ENCODE measurements at regions not wholly inside any gene's neighbourhood (a gene's known extent, or its start where the extent isn't known, plus 50 kb on each side); places are given as distances from the start of the nearest gene placed in this dataset.

DNA sequence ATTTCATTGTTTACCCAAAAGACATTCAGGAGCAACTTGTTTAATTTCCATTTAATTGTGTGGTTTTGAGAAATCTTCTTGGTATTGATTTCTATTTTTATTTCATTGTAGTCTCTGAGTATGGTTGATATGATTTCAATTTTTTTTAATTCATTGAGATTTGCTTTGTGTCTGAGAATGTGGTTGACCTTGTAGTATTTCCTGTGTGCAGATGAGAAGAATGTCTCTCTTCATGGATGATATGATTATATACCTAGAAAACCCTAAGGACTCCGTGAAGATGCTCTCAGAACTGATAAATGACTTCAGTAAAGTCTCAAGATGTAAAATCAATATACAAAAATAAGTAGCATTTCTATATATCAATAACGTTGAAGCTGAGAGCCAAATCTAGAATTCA is 202.4 kb upstream of the CDH9 start:
- H3K9ac ChIP-seq (ENCODE audit: low read depth, low read length) = no peak overlapping the region
- no peak overlapping the region for H3K27ac ChIP-seq (ENCODE audit: low read length)
- H3K9me3 ChIP-seq (ENCODE audit: insufficient read depth, low read length, severe bottlenecking) = no peaks in the 10 kb centered on the region
- H3K4me1 ChIP-seq (ENCODE audit: insufficient read depth, low read length) = no peaks in the 10 kb centered on the region
- H4K20me1 ChIP-seq (ENCODE audit: insufficient read depth, low read length) = no peaks in the 10 kb centered on the region
- H3K36me3 ChIP-seq (ENCODE audit: insufficient read depth, low read length) = no peaks in the 10 kb centered on the region
- no peak for TF ChIP-seq EZH2 (IDR thresholded peaks at IDR 0.05; ENCODE audit: borderline replicate concordance, low read depth, low read length, severe bottlenecking)
- TF ChIP-seq, protein P1, sequence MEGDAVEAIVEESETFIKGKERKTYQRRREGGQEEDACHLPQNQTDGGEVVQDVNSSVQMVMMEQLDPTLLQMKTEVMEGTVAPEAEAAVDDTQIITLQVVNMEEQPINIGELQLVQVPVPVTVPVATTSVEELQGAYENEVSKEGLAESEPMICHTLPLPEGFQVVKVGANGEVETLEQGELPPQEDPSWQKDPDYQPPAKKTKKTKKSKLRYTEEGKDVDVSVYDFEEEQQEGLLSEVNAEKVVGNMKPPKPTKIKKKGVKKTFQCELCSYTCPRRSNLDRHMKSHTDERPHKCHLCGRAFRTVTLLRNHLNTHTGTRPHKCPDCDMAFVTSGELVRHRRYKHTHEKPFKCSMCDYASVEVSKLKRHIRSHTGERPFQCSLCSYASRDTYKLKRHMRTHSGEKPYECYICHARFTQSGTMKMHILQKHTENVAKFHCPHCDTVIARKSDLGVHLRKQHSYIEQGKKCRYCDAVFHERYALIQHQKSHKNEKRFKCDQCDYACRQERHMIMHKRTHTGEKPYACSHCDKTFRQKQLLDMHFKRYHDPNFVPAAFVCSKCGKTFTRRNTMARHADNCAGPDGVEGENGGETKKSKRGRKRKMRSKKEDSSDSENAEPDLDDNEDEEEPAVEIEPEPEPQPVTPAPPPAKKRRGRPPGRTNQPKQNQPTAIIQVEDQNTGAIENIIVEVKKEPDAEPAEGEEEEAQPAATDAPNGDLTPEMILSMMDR (IDR thresholded peaks at IDR 0.05; ENCODE audit: borderline replicate concordance, extremely low read depth, low read length, poor library complexity, severe bottlenecking) = no peak
- DNase-seq (no peak), ATAC-seq (ENCODE audit: insufficient read depth, low read depth) (no peak)
- H3K27me3 ChIP-seq (ENCODE audit: insufficient read depth, low read length, poor library complexity) = no peaks in the 10 kb centered on the region
- no peak overlapping the region for H3K4me2 ChIP-seq (ENCODE audit: insufficient read depth, low read length)
- no peaks in the 10 kb centered on the region for H3K79me2 ChIP-seq (ENCODE audit: insufficient read depth, low read length)
- no peak overlapping the region for H3K4me3 ChIP-seq (ENCODE audit: low read depth in 1 of 2, low read length in 2 of 2)
- H2AFZ ChIP-seq (ENCODE audit: low read depth, low read length) = no peak overlapping the region

DNA sequence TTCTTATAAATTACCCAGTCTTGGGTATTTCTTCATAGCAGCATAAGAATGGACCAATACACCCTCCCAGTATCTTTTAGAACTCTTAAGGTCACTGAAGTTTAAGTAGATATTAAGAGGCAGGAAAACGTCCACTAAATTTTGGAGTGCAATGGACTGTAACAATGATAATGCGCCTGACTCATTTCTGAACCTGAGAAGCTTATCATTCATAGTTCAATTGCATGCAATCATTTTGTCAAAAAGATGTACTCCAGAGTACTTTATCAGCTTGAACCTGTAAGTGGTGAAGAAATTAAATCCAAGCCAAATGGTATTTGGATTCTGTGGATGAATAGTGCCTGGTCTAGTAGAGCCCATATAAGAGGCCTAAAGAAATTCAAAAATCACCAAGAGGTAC is 196.5 kb upstream of the CDH9 start:
- no peak overlapping the region for H3K9ac ChIP-seq (ENCODE audit: low read depth, low read length)
- TF ChIP-seq, protein P1 (IDR thresholded peaks at IDR 0.05; ENCODE audit: borderline replicate concordance, extremely low read depth, low read length, poor library complexity, severe bottlenecking) = no peak
- no peak for TF ChIP-seq EZH2 (IDR thresholded peaks at IDR 0.05; ENCODE audit: borderline replicate concordance, low read depth, low read length, severe bottlenecking)
- no peak overlapping the region for H3K4me2 ChIP-seq (ENCODE audit: insufficient read depth, low read length)
- no peaks in the 10 kb centered on the region for H4K20me1 ChIP-seq (ENCODE audit: insufficient read depth, low read length)
- H3K4me1 ChIP-seq (ENCODE audit: insufficient read depth, low read length) = no peaks in the 10 kb centered on the region
- H3K27ac ChIP-seq (ENCODE audit: low read length) = no peak overlapping the region
- H3K9me3 ChIP-seq (ENCODE audit: insufficient read depth, low read length, severe bottlenecking) = no peaks in the 10 kb centered on the region
- DNase-seq (no peak), ATAC-seq (ENCODE audit: insufficient read depth, low read depth) (no peak)
- no peak overlapping the region for H2AFZ ChIP-seq (ENCODE audit: low read depth, low read length)
- no peak overlapping the region for H3K4me3 ChIP-seq (ENCODE audit: low read depth in 1 of 2, low read length in 2 of 2)
- no peaks in the 10 kb centered on the region for H3K79me2 ChIP-seq (ENCODE audit: insufficient read depth, low read length)
- no peaks in the 10 kb centered on the region for H3K27me3 ChIP-seq (ENCODE audit: insufficient read depth, low read length, poor library complexity)
- H3K36me3 ChIP-seq (ENCODE audit: insufficient read depth, low read length) = no peaks in the 10 kb centered on the region

DNA sequence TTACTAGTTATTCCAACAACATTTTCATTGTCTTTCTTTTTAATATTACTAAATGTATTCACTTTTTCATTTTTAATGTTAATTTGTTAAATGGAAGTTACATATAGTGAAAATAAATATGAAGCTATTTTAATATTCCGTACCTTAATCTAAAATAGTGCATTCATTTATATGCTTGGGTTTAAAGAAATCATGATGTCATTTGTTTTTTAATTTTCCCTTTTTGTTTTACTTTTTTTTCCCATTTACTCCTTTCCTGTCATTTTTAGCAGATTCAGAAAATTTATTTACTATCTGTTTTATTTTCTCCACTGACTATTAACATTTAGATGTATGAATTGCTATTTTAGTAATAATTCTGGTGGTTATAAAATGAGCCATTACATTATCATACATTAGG is 183.0 kb upstream of the CDH9 start:
- no peak for DNase-seq
- H3K4me2 ChIP-seq (ENCODE audit: insufficient read depth, low read length) = no peak overlapping the region
- H3K27me3 ChIP-seq (ENCODE audit: insufficient read depth, low read length, poor library complexity) = no peaks in the 10 kb centered on the region
- no peak overlapping the region for H3K4me3 ChIP-seq (ENCODE audit: low read depth in 1 of 2, low read length in 2 of 2)
- H4K20me1 ChIP-seq (ENCODE audit: insufficient read depth, low read length) = no peaks in the 10 kb centered on the region
- H3K4me1 ChIP-seq (ENCODE audit: insufficient read depth, low read length) = no peaks in the 10 kb centered on the region
- no peaks in the 10 kb centered on the region for H3K9me3 ChIP-seq (ENCODE audit: insufficient read depth, low read length, severe bottlenecking)
- H2AFZ ChIP-seq (ENCODE audit: low read depth, low read length) = no peak overlapping the region
- ATAC-seq (ENCODE audit: insufficient read depth, low read depth) = no peak
- no peaks in the 10 kb centered on the region for H3K36me3 ChIP-seq (ENCODE audit: insufficient read depth, low read length)
- H3K79me2 ChIP-seq (ENCODE audit: insufficient read depth, low read length) = no peaks in the 10 kb centered on the region
- H3K9ac ChIP-seq (ENCODE audit: low read depth, low read length) = no peak overlapping the region
- H3K27ac ChIP-seq (ENCODE audit: low read length) = no peak overlapping the region
- no peak for TF ChIP-seq EZH2 (IDR thresholded peaks at IDR 0.05; ENCODE audit: borderline replicate concordance, low read depth, low read length, severe bottlenecking)
- TF ChIP-seq, protein P1 (IDR thresholded peaks at IDR 0.05; ENCODE audit: borderline replicate concordance, extremely low read depth, low read length, poor library complexity, severe bottlenecking) = no peak

DNA sequence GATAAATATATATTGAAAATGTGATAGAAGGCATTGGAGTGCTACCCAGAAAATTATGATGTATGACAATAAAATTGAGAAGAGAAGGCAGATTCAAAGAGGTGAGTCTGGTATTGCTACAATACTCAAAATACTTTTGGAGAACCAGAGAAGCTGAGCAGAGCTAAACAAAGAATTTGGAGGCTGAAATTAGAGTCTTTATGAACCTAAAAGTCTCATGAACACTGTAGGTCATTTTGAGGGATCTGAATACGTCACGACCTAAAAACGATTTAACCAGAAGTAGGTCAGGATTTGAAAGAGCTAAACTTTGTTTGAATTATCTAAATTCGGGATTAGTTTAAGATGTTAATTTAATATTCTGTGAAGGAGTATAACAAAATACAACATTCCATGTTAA is 182.4 kb upstream of the CDH9 start:
- Histone ChIP-seq H3K27ac (ENCODE audit: low read length) (no peak overlapping the region), H3K4me1 (ENCODE audit: insufficient read depth, low read length) (no peaks in the 10 kb centered on the region), H3K36me3 (ENCODE audit: insufficient read depth, low read length) (no peaks in the 10 kb centered on the region), H2AFZ (ENCODE audit: low read depth, low read length) (no peak overlapping the region), H3K79me2 (ENCODE audit: insufficient read depth, low read length) (no peaks in the 10 kb centered on the region), H3K27me3 (ENCODE audit: insufficient read depth, low read length, poor library complexity) (no peaks in the 10 kb centered on the region), H3K4me2 (ENCODE audit: insufficient read depth, low read length) (no peak overlapping the region), H4K20me1 (ENCODE audit: insufficient read depth, low read length) (no peaks in the 10 kb centered on the region), H3K4me3 (ENCODE audit: low read depth in 1 of 2, low read length in 2 of 2) (no peak overlapping the region), H3K9me3 (ENCODE audit: insufficient read depth, low read length, severe bottlenecking) (no peaks in the 10 kb centered on the region), H3K9ac (ENCODE audit: low read depth, low read length) (no peak overlapping the region)
- DNase-seq (no peak), ATAC-seq (ENCODE audit: insufficient read depth, low read depth) (no peak)
- no peak for TF ChIP-seq EZH2 (IDR thresholded peaks at IDR 0.05; ENCODE audit: borderline replicate concordance, low read depth, low read length, severe bottlenecking)
- TF ChIP-seq, protein P1 (IDR thresholded peaks at IDR 0.05; ENCODE audit: borderline replicate concordance, extremely low read depth, low read length, poor library complexity, severe bottlenecking) = no peak

Data from DND-41 (cell line).